ENCODE measurements at regions not wholly inside any gene's neighbourhood (a gene's known extent, or its start where the extent isn't known, plus 50 kb on each side); places are given as distances from the start of the nearest gene placed in this dataset.

- TF ChIP-seq POLR2A (IDR thresholded peaks at IDR 0.05; ENCODE audit: low read depth, low read length) (no peak), TAF1 (IDR thresholded peaks at IDR 0.05; ENCODE audit: borderline replicate concordance, low read depth, low read length) (no peak), POLR2AphosphoS5 (IDR thresholded peaks at IDR 0.05; ENCODE audit: low read depth, low read length) (no peak)
Measured at GRCh38 chr3:193796089-193796488, 203.1 kb downstream of the OPA1 start.

Measured in GM12892 (cell line).